OCI-LY7 (cell line): ENCODE measurements at regions not wholly inside any gene's neighbourhood (a gene's known extent, or its start where the extent isn't known, plus 50 kb on each side); places are given as distances from the start of the nearest gene placed in this dataset.

ENCODE experiments used
- CTCF ChIP-seq: fragments of 200-600 bp; sonication (generic); conservative IDR thresholded peaks from 2 replicates; pipeline ENCODE4 v1.5.1; 2014; ENCODE audit warnings: mild to moderate bottlenecking, antibody characterized with exemption, low read length, moderate library complexity, mixed read lengths
- EZH2phosphoT487 ChIP-seq: fragments of 200-600 bp; sonication (generic); IDR thresholded peaks from 2 replicates; pipeline ENCODE4 v1.6.1; 2018; ENCODE audit warnings: low read depth, borderline replicate concordance, mild to moderate bottlenecking, mixed run types, antibody characterized with exemption, low read length, moderate library complexity, mixed read lengths

GRCh38 chr12:40157336-40157735 lies 51.5 kb upstream of the SLC2A13 start:
- no peak for TF ChIP-seq CTCF
- no peak for TF ChIP-seq EZH2phosphoT487
